ENCODE measurements at regions not wholly inside any gene's neighbourhood (a gene's known extent, or its start where the extent isn't known, plus 50 kb on each side); places are given as distances from the start of the nearest gene placed in this dataset.
A peak's percentile ranks its signal among the peaks of the same experiment; 100 is the strongest.

DNA sequence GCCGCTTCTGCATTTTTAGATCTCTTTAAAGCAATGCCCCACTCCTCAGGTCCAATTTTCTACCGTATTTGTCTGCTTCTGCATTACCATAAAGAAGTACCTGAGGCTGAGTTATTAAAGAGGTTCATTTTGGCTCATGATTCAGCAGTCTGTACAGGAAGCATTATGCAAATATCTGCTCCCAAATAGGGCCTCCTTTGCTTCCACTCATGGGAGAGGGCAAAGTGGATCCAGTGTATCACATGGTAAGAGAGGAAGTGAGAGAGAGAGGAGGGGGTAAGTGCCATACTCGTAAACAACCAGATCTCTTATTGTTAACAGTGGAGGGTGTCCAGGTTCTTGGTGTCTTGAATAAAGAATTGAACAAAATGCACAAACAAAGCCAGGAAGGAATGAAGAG lies 316.1 kb upstream of the SEL1L start:
- DNase-seq = no peak

DNA sequence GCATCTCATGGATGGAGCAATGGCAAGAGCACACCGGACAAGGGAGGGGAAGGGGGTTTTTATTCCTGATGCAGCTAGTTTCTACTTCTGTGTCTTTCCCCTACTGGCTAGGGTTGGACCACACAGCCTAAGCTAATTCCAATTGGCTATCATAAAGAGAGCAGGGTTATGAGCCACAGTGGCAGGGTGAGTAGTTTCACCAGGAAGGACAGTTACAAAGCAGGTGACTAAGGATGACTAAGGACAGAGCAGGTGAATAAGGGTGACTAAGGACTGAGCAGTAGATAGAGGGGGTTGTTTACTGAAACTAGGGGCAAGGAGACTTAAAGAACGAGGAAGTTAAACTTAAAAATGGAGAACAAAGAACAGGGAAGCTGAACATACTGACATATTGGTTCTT lies 321.4 kb upstream of the SEL1L start:
- no peak for DNase-seq

DNA sequence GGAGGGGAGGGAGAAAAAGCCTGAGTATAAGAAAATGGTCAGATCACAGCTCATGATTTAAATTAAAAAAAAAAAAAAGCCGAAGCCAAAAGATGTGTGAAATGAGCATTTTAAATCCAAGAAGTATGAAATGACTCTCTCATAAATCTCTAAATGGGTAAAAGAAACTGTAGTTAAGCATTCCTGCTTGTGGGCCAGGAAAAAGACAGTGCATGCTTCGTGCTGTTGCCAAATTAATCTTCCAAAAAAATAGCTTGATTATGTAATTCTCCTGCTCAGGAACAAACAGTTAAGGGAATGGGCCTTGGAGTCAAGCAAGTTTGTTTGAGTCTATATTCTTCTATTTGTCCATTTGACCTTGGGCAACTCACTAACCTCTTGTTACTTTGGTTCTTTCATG lies 325.4 kb upstream of the SEL1L start:
- DNase-seq = no peak

DNA sequence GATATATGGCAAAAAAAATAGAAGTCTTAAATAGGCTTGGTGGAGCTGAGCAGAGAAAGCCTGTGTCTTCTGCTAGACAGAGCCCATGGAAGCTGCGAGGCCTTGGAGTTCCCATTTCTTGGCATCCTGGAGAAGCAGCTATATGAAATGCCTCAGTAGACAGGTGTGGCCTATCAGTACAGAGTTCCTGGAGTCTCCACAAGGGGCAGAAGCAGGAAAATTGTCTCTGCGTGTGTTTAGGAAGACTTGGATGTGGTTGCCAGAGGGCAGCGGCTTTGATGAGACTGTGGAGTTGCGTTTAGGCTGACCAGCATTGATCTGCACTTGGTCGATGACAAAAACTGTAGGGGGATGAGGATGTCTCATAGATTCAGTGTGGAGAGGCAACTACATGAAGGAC lies 334.5 kb upstream of the SEL1L start:
- no peak for DNase-seq

DNA sequence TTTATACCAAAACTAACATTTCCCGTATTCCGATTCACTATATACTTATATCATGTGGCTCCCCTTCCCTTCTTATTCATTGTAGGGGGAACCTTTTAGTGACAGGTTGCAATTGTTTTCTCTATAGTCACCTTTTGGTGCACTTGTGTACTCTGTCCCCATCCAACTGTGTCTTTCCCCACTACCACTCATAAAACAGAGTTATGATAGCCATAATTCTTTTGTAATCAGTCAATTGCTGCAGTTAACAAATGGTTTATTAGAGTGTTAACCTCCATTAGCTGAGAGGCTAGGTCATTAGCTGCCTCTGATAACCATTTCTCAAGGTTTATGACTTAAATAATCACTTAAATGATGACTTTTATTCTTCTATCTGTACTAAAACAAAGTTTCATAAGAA lies 338.1 kb upstream of the SEL1L start:
- DNase-seq = no peak

DNA sequence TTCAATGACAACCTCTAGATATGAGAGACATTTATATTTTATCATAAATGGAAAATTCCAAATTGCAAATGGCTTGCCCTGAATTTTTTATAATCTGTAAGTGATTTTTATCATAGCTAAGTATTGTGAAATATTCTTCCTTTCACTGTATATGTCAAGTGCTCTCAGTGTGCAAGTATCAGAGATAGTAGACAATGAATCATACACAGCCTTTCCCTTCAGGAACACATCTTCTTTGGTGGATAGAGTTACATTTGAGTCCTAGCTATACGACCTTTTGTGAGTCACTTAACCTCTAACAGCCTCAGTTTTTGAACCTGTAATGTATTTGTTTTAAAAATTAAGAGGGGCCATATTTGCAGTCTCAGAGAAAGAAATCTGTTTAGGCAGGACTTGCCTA lies 350.7 kb upstream of the SEL1L start:
- DNase-seq = no peak

DNA sequence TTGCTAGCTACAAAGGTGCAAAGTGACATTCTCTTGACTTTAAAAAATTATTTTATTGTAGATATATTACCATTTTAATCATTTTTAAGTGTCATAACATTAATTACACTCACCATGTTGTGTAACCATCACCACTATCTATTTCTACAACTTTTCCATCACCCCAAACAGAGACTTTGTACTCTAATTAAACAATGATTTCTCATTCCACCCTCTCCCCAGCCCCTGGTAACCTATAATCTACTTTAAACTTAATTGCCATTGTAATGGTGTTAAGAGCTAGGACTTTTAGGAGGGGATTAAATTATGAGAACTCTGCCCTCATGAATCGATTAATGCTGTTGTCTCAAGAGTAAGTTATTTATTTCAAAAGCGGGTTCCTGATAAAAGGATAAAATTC lies 352.9 kb upstream of the SEL1L start:
- no peak for DNase-seq

DNA sequence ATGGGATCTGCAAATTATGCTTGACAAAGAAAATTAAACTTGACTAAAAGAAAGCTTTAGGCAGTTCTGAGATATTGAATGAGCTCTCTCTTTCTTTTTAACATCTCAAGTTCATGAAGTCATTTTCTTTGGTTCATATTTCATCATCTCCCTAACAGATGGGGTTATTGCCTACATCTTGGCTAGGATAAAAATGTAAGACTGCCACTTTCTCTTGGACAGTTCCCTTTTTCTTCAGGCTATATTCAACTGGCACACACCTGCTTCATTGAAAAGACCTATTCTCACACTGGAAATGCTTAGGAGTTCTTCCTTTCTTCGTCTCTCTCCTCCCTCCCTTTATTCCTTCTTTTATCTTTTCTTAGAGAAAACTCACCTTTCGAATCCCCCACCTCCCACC lies 355.9 kb upstream of the SEL1L start:
- DNase-seq = no peak

DNA sequence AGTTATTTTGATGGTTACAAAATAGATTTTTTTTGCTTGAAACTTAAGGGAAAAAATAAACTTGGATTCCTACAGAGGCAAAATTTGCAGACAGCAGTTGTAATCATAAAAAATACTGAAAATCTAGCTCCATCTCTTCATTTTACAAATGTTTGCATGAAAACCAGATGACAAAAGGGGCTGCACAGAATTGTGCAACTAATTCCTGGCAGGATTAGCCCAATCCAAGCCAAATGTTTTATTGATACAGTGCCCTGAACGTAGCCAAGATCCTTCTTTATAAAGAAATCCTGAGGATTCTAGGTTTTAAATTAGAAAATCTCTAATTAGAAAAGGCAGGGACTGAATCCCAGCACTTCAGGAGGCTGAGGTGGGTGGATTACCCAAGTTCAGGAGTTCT lies 356.4 kb upstream of the SEL1L start:
- DNase-seq = no peak

DNA sequence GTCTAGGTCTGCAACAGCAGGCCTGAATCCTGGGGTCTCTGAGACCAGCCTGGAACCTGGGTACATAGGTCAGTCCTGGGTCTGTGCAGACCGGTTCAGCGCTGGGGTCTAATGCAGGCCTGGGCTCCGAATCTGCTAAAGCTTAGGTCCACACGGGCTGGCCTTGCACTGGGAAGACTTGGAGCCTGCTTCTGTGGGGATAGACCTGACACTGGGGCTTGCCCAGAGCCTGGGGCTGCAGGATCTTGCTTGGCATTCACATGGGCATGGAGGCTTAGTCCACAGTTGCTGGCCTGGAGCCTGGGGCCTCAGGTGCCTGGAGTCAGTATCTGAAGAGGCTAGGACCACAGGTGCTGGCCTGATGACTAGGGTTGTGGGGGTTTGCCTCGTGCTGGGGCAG lies 369.8 kb upstream of the SEL1L start:
- DNase-seq = no peak

DNA sequence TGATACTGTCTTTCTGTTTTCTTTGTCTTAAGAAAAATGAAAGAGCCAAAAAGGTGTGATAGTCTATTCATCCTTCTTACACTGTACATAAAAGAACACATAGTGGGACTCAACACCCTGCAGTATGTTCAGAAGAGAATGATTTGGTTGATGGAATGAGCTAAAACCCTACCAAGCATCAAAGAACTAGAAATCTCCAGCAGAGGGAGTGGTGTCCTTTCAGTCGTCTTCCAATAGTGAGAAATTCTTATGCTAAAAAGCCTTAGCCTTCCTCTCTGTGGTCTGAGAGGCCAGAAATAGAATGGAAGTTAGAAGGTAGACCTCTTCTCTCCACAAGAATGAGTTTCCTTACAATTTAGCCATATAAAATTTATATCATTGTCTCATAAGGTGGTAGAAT lies 393.4 kb upstream of the SEL1L start:
- no peak for DNase-seq

DNA sequence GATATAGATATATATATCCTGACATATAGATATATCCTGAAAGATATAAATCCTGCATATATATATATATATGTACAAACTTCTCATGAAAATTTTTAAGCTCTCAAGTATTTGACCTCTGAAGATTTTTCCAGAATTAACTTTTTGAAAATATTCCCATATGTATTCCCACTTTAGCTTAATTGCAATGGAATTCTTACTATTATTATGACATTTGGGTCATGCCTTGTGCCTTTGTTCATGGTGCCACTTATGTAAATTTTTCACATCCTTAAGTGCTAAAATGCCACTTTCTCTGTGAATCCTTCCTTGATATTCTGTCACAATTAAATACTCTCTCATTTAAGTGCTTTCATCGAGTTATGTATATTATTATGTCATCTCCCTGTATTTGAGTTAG lies 398.2 kb upstream of the SEL1L start:
- DNase-seq = no peak

DNA sequence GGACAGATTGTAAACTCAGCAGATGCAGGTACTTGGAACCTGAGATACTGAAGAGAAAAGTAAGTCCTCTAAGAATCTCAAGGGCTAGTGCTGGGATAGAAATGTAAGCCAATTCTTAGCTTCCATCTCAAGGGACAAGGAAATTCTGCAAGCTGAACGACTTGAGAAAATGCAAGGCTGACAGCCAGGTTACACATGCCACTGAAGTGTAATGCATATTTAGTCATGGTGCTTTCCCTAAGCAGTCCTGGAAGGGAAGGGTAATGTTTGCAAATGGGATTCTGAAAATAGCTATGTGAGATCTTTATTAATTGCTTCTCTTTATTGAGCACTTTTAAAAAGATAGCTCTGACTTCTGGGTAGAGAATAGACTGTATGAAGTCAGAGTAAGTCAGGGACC lies 402.7 kb upstream of the SEL1L start:
- DNase-seq = no peak

DNA sequence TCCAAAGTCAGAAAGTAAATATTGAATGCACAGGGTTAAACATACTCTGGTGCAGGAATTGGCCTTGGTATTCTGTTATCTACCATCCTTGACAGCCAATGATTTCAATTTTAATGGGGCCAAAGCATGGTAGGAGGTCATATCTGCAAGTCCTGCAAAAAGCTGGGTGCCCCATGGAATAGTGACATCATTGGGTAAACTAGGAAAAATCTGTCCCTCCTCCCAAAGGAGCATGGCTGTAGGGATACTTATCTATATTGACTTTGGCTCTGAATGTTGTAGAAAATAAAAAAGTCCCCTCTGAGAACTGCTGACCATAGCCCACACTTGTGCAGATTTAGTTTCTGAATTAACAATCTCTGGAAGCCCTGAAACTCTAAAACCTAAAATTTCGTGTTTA lies 403.2 kb upstream of the SEL1L start:
- no peak for DNase-seq

DNA sequence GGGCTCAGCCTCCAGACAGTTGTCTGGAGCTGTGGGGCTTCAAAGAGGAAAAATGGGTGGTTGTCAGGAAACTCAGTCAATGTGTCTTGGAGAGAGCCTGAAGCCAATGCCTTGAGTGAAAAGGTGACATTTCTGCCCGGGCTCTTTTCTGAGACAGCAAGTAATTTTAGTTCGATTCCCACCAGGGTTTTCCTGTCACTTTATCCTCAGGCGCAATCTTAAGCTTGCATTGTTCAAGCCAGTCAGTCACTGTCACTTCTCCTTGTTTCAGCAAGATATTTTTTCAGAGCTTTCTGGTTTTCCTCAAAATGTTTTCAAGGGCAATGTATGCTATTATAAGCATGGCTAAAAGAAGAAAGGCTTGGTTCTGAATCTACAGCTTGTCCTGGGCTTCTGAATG lies 404.7 kb upstream of the SEL1L start:
- DNase-seq = no peak

DNA sequence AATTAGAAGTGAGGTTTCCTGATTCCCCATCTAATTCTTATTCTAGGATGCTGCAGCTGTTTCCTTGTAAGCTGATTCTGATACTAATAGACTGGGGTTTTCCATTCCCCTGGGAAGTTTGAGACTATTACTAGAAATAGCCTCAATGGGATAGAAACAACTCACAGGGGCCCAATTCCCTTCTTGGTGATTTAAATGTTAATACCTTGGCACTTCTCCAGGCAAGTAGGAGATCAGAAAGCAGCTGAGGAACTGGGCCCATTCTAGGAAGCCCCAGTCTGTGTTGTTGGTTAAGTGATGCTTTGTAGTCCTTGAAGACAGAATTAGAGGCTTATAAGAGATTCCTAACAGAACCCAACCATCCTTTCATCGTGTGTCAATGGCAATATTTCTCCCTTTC lies 407.0 kb upstream of the SEL1L start:
- DNase-seq = no peak

DNA sequence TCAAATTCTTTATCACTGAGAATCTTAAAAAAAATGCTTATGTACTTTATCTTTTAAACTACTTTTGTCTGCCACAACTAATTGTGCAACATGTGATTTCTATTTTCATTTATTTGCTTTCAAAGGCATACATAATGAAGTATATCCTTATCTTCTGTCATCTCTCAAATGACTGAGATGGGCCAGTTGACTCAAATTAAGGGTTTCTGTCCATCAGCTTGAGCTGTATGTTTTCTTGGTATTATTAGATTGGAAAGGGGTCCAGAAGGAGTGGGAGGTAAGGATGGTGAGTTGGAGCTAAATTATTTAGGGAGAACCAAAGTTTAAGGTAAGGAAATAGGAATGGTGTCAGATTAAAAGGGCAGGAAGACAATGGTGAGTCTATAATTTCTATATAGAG lies 408.4 kb upstream of the SEL1L start:
- DNase-seq = no peak

DNA sequence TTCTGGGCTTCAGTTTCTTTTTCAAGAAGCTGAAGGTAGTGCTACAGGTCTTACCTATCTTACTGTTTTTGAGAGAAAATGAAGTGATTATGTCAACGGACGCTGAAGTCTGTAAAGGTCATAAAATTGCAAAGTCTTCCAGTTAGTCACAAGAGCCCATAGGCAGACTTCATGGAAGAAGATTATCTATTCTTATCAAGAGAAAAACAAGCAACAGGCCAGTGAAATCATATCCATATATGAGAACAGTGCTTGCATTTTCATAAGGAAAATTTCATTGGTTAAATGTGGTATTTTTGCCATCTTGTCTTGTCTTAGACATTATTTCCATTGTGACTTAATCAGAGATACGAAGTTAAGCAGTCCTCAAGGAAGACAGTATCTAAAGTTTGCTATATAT lies 412.7 kb upstream of the SEL1L start:
- no peak for DNase-seq

DNA sequence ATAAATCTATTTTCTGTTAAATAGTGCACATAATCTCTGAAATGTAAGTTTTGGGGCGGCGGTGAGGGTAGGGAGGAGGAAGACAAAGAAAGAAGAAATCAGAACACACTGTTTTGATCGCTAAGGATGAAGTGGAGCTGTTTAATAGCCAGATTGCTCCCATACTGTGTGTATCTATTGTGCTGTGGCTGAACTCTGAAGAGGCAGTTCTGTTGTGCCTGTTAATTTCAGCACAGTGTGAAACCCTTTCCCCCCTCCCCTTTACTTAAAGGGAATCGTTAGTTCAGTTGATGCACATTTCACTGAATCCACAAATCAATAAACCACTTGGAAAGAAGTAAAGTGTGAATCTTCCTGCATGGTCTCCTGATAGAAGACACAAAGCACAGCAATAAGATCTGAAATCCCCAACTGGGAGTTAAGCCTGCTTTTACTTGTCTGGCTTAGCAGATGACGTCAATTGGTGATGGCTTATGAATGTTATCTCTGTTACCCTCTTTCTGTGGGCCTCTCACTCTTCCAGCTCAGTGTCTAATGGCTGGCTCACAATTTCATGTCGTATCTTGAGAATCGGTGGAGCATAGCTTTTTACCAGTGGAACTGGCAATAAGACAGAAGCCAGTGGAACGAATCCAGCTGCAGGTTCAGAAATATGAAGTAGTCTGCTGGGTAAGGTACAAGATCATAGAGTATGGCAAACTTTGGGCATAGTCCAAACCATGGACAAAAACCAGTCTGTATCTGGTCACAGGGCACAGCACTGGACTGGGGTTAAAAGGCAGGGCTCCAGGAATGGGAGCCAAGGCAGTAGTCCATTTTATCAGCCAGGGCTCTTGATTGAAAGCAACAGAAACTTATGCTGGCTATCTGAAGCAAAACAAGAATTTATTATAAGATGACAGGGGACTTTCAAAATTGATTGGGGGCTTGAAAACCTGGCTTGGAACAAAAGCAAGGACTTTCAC lies 413.5 kb upstream of the SEL1L start:
- peak; percentile 88 for DNase-seq

DNA sequence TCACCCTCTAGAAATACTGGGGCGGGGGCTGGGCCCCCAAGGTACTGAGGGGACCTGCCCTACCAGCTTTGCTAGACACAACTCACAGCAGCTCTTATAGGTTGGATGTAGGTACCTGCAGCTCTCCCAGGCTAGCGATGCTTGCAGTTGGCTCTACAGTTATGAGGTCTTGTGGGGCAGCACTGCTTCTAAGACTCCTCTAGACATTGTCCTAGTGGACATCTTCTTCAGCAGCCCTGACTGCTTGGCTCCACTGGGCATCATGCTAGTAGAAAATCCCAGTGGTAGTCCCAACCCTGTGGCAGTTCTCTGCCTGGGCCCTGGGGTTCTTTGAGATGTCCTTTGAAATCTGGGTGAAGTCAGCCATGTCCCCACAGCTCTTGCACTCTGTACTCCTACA lies 419.3 kb upstream of the SEL1L start:
- DNase-seq = no peak

DNA sequence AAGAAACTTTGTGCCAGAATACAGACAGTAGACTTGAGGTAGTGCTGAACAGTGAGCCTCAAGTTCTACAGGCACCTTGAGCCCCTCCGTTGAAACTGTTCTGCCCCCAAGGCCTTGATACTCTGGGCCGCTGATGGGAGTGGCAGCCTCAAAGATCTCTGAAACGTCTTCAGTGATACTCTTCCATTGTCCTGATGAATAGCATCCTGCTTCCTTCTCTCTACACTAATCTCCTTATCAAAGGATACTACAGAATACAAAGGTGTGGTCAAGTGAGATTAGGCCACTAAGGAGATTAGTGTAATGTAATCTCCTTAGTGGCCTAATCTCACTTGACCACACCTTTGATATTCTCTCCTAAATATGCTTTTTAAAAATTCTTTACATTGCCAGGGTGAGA lies 419.8 kb upstream of the SEL1L start:
- no peak for DNase-seq

DNA sequence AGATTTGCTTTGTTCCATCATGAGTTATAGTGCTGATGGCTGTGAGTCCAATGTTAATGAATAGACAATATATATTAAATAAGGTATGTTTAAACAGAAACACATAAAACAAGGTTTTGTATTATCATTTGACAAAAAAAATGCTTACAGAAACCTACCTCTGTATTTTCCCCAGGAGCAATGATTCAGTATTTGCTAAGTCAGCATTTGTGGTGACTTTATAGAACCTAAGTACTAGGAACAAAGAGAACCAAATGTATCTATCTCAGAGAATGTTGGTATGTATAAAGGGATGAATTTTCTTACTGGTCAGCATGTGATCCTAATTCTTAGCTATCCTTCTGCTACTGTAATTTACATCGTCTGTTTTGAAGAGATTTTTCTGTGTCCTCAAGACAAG lies 421.5 kb upstream of the SEL1L start:
- no peak for DNase-seq

DNA sequence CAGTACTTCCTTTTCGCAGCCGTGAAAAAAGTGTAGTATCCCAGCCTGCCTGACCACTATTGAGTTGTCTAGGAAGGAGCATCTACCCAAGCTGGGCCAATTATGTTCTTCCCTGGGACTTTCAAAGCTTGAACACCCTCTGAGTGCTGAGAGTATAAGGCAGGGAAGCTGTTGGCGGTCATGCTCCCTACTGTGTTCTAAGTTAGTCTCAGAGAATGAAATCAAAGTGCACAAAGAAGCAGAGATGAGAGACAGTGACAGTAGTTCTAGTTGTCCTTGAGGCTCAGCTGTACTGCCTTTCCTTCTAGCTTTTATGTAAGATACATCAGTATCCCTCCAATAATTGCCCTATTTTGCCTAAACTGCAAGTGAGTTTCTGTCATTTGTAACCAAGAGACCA lies 427.1 kb upstream of the SEL1L start:
- no peak for DNase-seq

DNA sequence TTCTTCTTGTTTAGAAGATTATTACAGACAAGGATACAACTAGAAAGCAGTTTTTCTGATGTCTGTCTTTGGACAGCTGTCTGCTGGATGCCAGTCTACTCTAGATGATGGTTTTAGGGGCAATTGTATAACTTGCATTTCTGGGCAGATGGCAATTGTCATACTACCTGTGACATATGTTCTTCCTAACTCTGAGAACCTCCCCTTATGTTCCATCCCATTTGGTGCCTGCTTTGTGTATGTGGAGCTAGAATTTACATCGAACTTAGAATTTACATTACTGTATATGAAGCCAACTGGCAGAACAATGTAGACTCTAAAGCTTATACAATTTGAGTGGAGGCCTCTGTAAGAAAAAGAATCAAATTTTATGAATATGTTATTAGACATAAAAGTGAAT lies 430.2 kb upstream of the SEL1L start:
- DNase-seq = no peak

DNA sequence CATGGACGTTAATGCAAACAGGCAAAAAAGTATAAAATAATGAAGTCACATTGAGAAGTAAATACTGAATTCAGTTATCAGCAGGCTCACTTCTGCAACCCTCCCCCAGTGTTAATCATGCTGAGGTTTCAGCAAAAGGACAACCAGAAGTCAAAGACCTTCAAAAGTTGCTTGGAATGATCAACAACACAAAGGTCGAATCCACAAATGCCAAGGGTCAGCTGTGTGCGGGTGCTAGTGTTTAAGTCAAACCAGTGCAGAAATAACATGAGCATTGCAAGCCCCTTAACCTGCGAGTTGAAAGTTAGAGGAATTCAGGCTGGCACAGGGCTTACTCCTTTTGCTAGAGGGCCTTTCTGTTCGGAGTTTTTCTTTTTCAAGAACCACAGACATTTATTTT lies 436.7 kb upstream of the SEL1L start:
- no peak for DNase-seq

All from NCI-H345 (cell line).